ENCODE measurements at regions not wholly inside any gene's neighbourhood (a gene's known extent, or its start where the extent isn't known, plus 50 kb on each side); places are given as distances from the start of the nearest gene placed in this dataset.

- Histone ChIP-seq H3K36me3 (replicated peaks in 1 of 2; ENCODE audit: insufficient read depth in 1 of 2, low read depth in 2 of 2) (no peaks in the 10 kb centered on the region), H3K27me3 (no peaks in the 10 kb centered on the region), H3K27ac (no peak overlapping the region), H3K9me3 (no peaks in the 10 kb centered on the region), H3K4me3 (no peak overlapping the region), H3K4me1 (no peaks in the 10 kb centered on the region)
- no peak for ATAC-seq
- WGBS, 2 donors = 70 to 75% methylated on average over 6 of the region's 6 CpGs
- intact Hi-C loops (cut with DNase I) = no loop called here
- DNase-seq = no peak
- TF ChIP-seq CTCF (IDR thresholded peaks at IDR 0.05) (no peak), POLR2A (IDR thresholded peaks at IDR 0.05) (no peak)
Observed at GRCh38 chr3:31188112-31188511, 293.7 kb upstream of the GADL1 start.

GRCh38 chr3:31189330-31189729 is 294.9 kb upstream of the GADL1 start:
- ATAC-seq (no peak), DNase-seq (no peak)
- H3K4me1 ChIP-seq = no peaks in the 10 kb centered on the region
- H3K27me3 ChIP-seq = no peaks in the 10 kb centered on the region
- H3K27ac ChIP-seq = no peak overlapping the region
- no peaks in the 10 kb centered on the region for H3K36me3 ChIP-seq (replicated peaks in 1 of 2; ENCODE audit: insufficient read depth in 1 of 2, low read depth in 2 of 2)
- intact Hi-C loops (cut with DNase I) = no loop called here
- H3K4me3 ChIP-seq = no peak overlapping the region
- WGBS, 2 donors = 39 to 93% methylated on average over 1 of the region's 1 CpG
- no peak for TF ChIP-seq CTCF (IDR thresholded peaks at IDR 0.05)
- no peak for TF ChIP-seq POLR2A (IDR thresholded peaks at IDR 0.05)
- no peaks in the 10 kb centered on the region for H3K9me3 ChIP-seq

GRCh38 chr3:31189971-31190370 is 295.5 kb upstream of the GADL1 start:
- no peak for TF ChIP-seq POLR2A (IDR thresholded peaks at IDR 0.05)
- no peak for TF ChIP-seq CTCF (IDR thresholded peaks at IDR 0.05)

GRCh38 chr3:31191354-31191753 is 296.9 kb upstream of the GADL1 start:
- ATAC-seq = no peak
- no peak for TF ChIP-seq POLR2A (IDR thresholded peaks at IDR 0.05)
- no peak for TF ChIP-seq CTCF (IDR thresholded peaks at IDR 0.05)
- Histone ChIP-seq H3K9me3 (no peaks in the 10 kb centered on the region), H3K36me3 (replicated peaks in 1 of 2; ENCODE audit: insufficient read depth in 1 of 2, low read depth in 2 of 2) (no peaks in the 10 kb centered on the region), H3K4me1 (no peaks in the 10 kb centered on the region), H3K27me3 (no peaks in the 10 kb centered on the region), H3K4me3 (no peak overlapping the region), H3K27ac (no peak overlapping the region)
- intact Hi-C loops (cut with DNase I) = no loop called here
- 62 to 80% methylated on average over 6 of the region's 6 CpGs for WGBS, 2 donors
- DNase-seq = no peak

More at GRCh38 chr3:31189971-31190370, 295.5 kb upstream of the GADL1 start:
- Histone ChIP-seq H3K9me3 (no peaks in the 10 kb centered on the region), H3K27ac (no peak overlapping the region), H3K4me1 (no peaks in the 10 kb centered on the region), H3K36me3 (replicated peaks in 1 of 2; ENCODE audit: insufficient read depth in 1 of 2, low read depth in 2 of 2) (no peaks in the 10 kb centered on the region), H3K4me3 (no peak overlapping the region), H3K27me3 (no peaks in the 10 kb centered on the region)
- DNase-seq (no peak), ATAC-seq (no peak)
- intact Hi-C loops (cut with DNase I) = no loop called here

GRCh38 chr3:31193429-31193828 is 299.0 kb upstream of the GADL1 start:
- 82 to 87% methylated on average over 2 of the region's 2 CpGs for WGBS, 2 donors
- no peak for TF ChIP-seq CTCF (IDR thresholded peaks at IDR 0.05)
- TF ChIP-seq POLR2A (IDR thresholded peaks at IDR 0.05) = no peak
- Histone ChIP-seq H3K27me3 (no peaks in the 10 kb centered on the region), H3K27ac (no peak overlapping the region), H3K4me1 (no peaks in the 10 kb centered on the region), H3K36me3 (replicated peaks in 1 of 2; ENCODE audit: insufficient read depth in 1 of 2, low read depth in 2 of 2) (no peaks in the 10 kb centered on the region), H3K9me3 (no peaks in the 10 kb centered on the region), H3K4me3 (no peak overlapping the region)
- no peak for ATAC-seq
- DNase-seq = no peak
- intact Hi-C loops (cut with DNase I) = no loop called here

Measured in body of pancreas (tissue), 4 donors.